HEK293T (cell line): ENCODE measurements at regions not wholly inside any gene's neighbourhood (a gene's known extent, or its start where the extent isn't known, plus 50 kb on each side); places are given as distances from the start of the nearest gene placed in this dataset.

Experiments
- ELF4 ChIP-seq: fragments of 450-650 bp; IDR thresholded peaks from 2 replicates; pipeline ENCODE4 v1.6.1; 2017; ENCODE audit warnings: antibody characterized with exemption
- PKNOX1 ChIP-seq: fragments of 450-650 bp; IDR thresholded peaks from 2 replicates; pipeline ENCODE4 v1.6.1; 2016

DNA sequence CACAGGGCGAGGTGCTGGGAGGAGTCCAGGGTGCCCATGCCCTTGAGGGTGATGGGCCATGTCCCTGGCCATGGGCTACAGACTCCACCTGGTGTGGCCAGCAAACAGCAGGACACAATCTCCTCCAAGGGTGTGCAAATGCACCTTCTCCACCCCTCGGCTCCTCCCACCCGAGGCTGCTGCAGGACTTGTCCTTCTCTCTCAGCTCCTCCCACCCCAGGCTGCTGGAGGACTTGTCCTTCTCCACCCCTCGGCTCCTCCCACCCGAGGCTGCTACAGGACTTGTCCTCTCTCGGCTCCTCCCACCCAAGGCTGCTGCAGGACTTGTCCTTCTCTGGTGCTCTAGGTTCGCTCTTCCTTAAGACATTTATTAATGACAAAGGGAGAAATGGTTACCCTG lies 57.3 kb upstream of the SNTG2 start:
- TF ChIP-seq ELF4 (no peak), PKNOX1 (no peak)
